GM18909 (cell line): ENCODE measurements at regions not wholly inside any gene's neighbourhood (a gene's known extent, or its start where the extent isn't known, plus 50 kb on each side); places are given as distances from the start of the nearest gene placed in this dataset.
"Not testable (repeated sequence)": the region's sequence is repeated elsewhere in the genome, so short reads cannot be mapped to it uniquely, and the experiment has no call there.

Experiments
- ATAC-seq: cut with Tn5 transposase; IDR thresholded peaks from one replicate; pipeline ENCODE4 v1.9.1; 2021; ENCODE audit warnings: mild to moderate bottlenecking; ENCODE audit not compliant: unreplicated experiment, poor library complexity

GRCh38 chr10:33716501-33717267 lies 382.2 kb upstream of the NRP1 start:
- ATAC-seq = no peak

DNA sequence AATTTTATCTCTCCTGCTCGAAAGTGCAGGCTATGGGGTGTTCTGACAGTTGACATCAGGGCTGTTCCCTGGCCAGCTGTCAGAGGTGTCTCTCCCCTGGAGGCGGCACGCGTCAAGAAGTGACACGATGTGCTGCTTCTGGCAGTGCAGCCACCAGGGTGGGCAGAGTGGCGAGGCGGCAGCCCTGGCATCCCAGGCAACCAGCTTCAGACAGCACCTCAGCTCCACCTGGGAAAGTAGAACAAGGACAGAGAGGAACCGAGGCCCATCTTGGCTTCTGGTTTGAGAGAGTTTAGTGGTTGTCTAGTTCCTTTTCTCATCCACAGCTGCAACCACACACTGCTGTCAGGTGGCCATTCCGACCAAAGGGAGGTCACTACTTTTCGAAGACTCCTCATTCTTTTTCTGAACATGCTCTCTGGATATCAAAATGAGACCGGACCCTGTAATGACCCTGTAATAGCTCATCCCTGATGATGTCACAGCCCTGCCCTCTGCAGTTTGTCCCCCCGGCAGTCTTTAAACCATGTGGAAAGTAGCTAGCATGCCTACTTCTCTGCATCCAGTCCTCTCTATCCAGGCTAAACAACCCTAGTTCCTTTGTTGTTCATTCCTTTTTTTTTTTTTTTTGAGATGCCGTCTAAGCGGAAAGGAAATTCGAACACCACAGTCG lies 381.0 kb upstream of the NRP1 start:
- ATAC-seq = no peak

GRCh38 chr10:33712825-33713224 lies 378.4 kb upstream of the NRP1 start:
- ATAC-seq = no peak

DNA sequence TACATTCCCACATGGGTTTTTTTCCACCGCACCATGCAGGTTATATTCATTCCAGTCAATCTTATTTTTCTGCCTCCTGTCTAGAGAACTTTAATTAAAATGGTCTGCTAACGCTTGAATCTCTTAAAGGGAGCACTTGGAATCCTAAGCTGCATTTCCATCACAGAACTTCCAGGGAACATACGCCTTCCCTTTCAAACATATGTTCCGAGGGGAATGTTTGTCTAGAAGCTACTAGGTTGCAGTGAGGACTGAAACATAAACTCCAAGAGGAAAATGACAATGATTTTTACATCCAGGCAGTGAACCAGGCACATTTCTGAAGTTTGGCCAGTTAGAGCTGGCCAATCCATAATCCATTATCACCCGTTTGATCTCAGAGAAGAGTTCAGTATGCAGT lies 375.5 kb upstream of the NRP1 start:
- ATAC-seq = no peak

- ATAC-seq = no peak
Measured at GRCh38 chr10:33709008-33709753, 374.7 kb upstream of the NRP1 start.

DNA sequence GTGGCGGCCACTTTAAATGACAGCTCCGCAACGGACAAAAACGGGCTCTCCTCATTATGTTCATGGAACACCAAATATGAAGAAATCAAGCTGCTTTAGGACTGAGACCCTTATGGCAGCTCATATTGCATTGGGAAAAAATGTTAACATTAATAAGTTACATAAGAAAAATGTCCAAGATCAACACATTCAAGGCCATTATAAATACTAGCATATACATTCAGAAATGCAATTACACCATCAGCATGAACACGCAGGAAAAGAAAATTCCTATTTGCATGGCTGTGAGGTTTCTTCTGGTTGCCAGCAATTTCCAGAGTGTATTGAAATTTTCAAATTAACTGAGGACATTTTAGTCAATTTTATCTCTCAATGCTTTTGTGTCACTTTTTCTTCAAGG lies 374.1 kb upstream of the NRP1 start:
- ATAC-seq = no peak

DNA sequence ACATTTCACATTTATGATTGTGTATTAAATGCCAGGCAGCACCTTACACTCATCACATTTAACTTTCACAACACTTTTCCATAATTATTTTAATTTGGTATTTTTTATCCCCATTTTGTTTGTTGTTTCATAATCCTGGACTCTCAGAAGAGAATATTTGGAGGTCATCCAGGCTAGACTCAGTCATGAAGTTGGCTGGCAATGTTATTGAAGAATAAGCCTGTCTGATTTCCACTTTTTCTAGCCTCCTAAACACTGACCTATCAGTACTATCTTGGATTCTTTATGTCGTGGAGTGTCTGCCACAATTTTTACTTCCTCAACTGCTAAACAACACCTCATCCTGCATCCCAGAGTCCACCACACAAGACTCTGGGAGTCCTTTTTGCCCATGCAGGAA lies 372.3 kb upstream of the NRP1 start:
- ATAC-seq = no peak

DNA sequence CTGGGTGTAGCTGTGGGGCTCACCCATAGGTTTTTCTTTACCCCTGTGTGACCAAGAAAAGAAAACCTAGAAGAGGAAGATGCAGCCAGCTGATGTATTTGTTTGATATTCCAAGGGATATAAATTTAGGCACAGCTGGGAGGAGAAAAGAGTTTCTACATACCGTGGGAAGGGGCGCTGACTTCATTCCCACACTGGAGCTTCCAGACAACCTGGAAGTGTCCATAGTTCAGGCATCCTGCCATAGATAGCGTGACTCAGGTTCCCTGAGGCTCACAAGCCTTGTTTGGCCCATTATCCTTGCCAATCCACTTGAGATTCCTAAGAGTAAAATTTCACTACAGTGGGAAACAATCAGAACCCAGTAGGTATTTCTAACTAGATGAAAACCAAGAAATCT lies 371.7 kb upstream of the NRP1 start:
- ATAC-seq = no peak

DNA sequence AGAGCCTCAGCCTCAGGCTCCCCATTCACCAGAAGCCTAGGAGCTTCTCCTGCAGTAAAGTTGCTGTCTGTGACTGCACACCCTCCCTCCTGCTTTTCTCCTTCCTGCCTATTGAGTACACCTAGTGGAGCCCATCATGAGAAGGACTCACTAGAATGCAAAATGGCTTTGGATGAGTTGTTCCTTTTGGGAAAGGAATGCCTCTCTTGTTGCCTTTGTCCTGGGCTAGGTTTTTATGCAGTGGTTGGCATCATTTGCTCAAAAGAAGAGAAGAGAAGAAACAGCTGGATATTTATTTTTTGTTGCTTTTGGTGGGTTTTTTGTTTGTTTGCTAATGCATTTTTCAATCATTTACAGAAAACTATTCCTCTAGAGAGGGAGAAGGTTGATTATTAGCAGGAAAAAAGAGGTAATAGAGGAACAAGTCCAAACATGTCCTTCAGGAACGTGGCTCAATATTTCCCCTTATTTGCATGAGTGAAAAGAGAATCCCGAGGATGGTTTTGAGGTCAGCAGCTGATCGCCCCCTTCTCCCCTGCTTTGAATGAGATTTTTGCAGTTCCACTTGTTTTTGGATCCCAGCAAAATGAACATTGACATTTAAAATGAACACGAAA lies 369.9 kb upstream of the NRP1 start:
- no peak for ATAC-seq

GRCh38 chr10:33703501-33704213 lies 369.2 kb upstream of the NRP1 start:
- ATAC-seq = no peak

DNA sequence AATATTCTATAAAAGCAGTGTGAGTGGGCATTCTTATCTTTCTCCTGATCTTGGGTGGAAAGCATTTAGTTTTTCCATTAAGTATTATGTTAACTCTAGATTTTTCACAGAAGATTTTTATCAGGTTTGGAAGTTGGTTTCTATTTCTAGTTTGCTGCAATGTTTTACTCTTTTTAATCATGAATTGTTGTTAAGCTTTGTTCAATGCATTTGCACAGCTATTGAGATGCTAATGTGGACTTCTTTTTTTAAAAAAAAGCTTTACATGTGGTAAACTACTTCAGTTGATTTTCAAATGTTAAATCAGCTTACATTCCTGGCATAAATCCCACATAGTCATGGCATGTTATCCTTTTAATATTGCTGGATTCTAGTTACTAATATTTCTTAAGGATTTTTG lies 363.6 kb upstream of the NRP1 start:
- ATAC-seq = no peak

DNA sequence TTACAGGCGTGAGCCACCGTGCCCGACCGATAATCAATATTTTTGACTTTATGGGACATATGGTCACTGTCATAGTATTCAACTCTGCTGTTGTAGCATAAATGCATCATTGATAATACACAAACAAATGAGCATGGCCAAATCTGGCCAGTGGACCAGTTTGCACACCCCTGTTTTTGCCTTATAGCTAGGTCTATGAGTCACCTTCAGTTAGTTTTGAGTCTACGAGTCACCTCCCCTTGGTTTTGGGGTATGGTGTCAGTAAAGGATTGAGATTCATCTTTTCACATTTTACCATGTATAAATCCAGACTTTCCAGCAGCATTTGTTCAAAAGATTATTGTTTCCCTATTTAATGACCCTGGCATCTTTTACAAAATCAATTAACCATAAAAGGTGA lies 362.5 kb upstream of the NRP1 start:
- ATAC-seq = no peak

- ATAC-seq = no peak
Measured at GRCh38 chr10:33695536-33695935, 361.1 kb upstream of the NRP1 start.

GRCh38 chr10:33690536-33690935 lies 356.1 kb upstream of the NRP1 start:
- not testable (repeated sequence) for ATAC-seq

- no peak for ATAC-seq
Measured at GRCh38 chr10:33688506-33688905, 354.0 kb upstream of the NRP1 start.

DNA sequence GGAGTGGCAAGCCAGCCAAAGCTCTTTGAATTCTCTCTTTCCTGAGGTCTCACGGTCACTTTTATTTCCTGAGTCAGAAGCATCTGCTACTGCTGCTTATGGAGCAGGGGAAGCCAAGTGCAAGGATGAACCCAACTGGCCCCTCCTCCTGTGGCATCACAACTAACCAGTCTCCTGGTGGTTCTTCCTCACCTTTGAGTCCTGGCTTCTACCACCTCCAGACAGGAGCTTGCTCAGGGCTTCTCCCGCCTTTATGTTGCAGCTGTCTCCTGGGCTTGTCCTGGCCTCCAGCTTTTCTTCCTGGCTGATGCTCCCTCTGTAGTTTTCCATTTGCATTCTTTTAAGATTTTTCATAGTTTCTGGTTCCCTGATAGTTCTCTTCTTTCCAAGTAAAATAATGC lies 349.7 kb upstream of the NRP1 start:
- no peak for ATAC-seq

GRCh38 chr10:33681595-33681994 lies 347.1 kb upstream of the NRP1 start:
- no peak for ATAC-seq

GRCh38 chr10:33680036-33680435 lies 345.6 kb upstream of the NRP1 start:
- ATAC-seq = no peak

- no peak for ATAC-seq
Measured at GRCh38 chr10:33676606-33677339, 342.3 kb upstream of the NRP1 start.
